Stimulated activated CD8-positive, alpha-beta memory T cell treated with anti-CD3 and anti-CD28 coated beads, Interleukin-12 subunit alpha, Interleukin-12 subunit beta, amount 100 ng/mL, for 24 hours (primary cell): ENCODE measurements at regions not wholly inside any gene's neighbourhood (a gene's known extent, or its start where the extent isn't known, plus 50 kb on each side); places are given as distances from the start of the nearest gene placed in this dataset.
A peak's percentile ranks its signal among the peaks of the same experiment; 100 is the strongest.
"Not testable (repeated sequence)": the region's sequence is repeated elsewhere in the genome, so short reads cannot be mapped to it uniquely, and the experiment has no call there.

Experiments used
- DNase-seq: peaks from one replicate; pipeline ENCODE4 v3.0.0-alpha.2; 2020; ENCODE audit errors: extremely low read depth

DNA sequence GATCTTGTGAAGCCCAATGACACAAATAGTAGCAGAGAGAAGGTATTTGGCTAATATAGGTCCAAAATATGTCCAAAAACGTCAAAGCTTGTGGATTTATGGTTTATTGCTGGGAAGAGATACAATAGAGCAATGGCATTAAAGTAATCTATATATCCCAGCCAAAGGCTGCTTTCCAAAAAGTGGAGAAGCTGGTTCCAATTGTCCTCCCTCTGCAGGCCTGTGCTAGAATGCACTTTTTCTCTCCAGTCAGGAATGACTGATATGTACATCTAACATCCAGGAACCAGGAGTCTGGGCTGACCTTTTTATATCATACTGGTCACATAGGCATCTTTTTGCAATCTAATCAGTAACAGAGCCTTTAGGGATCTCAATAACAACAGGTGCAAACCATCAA lies 167.1 kb upstream of the FAM3C start:
- DNase-seq = no peak

DNA sequence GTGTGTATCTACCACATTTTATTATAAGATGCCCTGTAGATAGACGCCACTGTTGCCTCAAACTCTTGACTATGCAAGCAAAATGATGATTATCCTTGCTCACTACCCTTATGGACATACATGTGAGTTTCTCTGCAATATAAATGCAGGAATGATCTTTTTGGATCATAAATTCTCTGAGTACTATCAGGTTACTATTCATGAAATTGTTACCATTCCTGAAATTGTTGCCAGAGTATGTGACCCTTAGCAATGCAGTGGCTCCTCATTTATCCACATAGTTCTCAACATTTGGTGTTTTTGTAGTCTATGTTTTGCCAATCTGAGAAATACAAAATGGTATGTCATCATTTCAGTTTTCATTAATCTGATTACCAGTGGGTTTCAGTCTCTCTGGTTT lies 166.2 kb upstream of the FAM3C start:
- DNase-seq = no peak

DNA sequence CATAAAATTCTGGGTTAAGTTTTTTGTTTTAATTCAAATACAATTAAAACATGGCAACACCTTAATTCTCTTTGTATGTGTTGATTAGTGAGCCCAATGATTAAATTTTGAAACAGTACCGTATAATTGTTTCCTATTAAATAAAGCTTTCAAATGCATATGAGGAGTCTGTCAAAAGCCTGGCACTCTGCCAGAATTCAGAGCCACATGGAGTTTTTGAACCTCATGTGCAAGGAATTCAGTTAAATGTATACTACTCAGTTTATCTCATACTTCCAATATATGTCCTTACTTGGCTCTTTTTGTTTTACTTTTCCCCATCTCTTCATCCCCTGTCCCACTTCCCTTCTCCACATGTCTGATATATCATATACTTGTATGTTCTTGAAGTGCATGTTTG lies 165.6 kb upstream of the FAM3C start:
- DNase-seq = no peak

DNA sequence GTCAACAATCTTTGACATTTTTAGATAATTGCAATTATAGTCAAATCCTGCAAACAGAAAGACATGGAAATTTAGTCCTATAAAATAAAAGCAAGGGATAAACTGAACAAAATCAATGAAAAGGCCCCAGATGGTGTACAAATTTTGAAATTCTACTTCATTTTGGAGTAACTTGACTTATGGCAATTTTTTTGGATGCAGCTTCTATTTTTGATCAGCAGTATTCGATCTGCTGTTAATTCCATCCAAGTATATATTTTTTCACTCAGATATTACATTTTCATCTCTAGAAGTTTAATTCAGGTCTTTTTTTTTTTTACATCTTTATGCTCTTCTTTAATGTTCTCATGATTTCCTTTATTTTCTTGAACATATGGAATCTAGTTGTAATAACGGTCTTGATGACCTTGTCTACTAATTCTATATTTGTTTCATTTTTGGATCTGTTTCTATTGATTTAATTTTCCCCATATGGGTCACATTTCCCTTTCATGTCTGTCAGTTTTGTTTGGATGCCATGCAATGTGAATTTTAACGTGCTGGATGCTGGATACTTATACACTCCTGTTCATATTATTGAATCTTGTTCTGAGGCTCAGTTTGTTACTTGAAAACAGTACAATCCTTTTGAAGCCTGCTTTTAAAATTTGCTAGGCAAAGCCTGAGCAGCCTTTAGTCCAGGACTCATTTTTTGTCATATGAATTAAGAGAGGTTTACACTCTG lies 164.3 kb upstream of the FAM3C start:
- DNase-seq = no peak

DNA sequence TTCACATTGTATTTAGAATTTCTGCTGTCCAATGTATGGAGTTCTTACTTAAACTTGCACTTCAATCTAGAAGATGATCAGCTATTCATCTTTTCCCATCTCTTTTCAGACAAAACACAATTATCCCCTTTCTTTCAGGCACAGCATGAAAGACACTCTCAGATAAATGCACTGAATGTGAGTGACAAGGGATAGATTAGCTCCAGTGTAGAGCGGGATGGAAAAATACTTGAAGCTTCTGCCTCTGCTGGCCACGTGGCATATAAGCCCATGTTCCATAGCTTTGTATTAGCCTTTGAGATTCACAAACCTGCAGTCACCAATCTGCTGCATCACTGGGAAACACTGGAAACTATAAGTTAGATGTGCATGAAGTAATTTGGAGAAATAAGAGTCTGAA lies 162.2 kb upstream of the FAM3C start:
- DNase-seq = no peak

DNA sequence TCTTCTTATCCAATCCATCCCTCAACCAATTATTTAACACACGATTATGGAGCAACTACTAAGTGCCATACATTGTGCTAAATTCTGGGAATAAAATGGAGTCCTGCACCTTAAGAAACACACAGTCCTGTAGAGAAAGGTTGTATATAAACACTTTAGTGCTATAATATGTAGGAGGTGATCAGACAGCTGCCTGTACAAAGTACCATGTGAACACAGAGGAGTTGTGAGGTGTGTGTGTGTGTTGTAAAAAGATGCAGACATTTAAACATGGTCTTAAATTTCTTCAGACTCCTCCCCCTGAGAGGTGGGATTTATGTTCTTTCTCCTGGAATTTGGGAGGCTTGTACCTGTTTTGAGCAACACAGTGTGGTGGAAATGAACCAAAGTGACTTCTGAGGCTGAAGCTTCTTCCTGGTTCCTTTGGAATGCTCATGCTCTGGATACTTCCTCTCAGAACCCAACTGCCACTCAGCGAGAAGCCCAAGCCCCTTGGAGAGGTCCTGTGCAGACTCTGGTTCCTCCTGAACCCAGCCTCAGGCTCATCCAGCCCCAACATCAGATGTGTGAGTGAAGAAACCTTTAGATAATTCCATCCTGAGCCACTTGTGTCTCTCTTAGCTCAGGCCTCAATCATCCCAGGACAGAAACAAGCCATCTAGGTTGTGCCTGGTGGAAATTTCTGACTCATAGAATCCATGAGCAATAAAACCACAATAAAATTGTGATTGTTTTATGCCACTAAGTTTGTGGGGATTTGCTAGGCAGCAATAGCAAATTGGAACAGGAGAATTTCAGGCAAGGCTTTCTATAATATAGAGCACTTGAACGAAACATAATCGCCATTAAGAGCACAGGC lies 161.2 kb upstream of the FAM3C start:
- no peak for DNase-seq

DNA sequence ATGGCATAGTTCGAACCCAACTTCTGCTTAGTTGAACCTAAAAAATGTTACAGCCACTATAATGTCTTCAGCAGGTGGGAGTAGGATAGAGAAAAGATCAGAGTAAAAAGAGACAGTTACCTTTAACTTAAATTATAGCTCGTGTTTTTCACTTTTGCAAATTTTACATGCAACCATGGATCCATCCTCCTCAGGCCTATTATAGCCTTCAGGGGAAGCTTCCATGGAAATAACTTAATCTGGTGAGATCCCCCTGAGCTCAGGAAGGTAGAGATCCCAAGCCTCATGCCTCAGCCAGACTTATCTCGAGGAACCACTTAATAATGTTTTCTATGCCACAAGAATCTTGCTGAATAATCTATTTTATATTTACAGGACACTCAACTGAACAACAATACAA lies 159.4 kb upstream of the FAM3C start:
- DNase-seq = no peak

DNA sequence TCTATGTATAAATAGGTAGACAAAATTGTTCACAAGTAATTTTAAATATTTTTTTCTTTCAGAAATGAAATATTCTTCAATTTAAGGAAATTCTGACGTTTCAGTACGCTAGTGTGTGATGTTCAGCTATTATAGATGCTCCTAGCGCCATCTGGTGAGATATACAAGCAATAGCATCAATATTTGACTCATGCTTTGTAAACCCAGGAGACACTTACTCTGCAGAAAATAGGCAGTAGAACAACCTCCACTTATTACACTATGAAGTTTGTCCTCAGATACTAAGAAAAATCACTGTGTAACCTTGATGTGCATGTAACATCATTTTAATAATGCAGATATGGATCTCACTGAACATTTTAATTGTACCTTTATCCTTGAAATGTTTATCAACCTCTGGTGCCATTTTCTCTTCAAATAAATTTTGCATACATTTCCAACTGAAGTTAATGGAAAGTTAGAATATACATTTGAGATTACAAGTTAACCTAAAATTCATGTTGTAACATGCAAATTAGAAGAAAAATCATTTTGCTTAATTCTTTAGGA lies 151.5 kb upstream of the FAM3C start:
- DNase-seq = no peak

DNA sequence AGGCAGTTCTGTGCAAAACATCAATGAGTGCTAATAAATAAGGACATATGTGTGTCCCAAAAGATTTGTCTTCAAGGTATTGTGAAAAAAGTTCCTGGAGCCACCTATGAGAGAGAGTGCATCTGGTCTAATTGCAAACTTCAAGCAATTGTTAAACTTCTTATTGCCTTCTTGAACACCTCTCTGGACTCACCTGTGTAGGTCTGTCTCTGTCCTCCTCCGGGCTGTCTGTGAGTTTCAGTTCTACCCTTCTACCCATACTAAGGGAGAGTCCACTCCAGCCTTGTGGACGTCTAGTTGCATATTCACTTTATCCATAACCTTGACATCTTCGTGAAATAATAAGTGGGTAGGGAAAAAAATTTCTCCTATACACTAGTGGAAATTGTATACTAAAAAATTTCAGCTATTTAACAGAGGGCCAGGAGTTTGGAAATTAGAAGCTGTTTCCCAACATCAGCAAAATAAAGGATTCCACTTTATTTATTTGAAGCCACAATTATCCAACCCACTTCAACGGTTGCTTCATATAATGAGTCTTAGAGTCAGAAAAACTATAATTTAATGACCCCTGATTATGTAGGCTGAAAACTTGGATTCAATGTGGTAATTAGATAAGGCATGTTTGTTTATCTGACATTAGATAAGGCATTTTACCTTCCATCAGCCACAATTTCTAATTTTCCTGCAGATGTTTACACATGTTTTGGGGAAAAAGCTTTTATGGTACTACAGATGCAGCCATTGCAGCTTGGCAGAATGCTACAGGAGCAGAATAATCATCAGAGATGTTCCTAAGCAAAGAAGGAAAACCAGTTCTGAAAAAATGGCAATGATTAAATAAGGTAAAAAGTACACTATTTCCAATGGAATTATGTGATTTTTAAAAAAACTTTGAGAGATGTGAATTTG lies 150.8 kb upstream of the FAM3C start:
- DNase-seq = no peak

DNA sequence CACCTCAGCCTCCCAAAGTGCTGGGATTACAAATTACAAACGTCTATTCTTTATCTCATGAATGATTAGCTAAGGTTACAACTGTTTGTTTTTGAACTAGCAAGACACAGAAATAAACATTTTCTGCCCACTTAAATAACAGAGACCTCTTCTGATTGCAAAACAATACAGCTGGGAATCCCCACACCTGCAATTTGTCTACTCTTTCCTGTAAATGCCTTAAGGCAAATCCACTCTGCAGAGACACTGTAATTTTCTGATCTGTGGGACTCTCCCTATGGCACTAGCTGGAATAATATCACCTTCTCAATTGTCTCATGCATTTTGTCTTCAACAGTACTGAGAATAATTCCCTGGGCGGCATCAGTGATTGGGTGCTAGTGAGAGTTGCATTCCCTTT lies 149.3 kb upstream of the FAM3C start:
- DNase-seq = no peak

DNA sequence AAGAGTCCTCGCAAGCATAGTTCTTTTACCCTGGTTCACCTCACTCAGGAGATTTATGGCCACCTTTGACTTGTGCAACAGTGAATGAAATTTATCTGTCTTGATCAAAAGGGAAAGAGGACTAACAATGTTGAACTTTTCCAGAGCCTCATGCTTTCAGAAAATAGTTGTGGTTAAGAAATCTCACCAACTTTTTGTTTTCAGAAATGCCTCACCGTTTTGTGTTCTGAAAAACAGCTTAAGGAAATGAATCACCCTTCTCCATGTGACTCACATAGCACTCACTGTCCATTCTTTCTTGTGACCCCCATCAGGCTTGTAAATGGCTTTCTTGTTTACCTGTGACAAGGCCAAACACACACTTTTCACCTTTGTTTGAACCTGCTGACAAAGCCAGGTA lies 148.6 kb upstream of the FAM3C start:
- DNase-seq = no peak

DNA sequence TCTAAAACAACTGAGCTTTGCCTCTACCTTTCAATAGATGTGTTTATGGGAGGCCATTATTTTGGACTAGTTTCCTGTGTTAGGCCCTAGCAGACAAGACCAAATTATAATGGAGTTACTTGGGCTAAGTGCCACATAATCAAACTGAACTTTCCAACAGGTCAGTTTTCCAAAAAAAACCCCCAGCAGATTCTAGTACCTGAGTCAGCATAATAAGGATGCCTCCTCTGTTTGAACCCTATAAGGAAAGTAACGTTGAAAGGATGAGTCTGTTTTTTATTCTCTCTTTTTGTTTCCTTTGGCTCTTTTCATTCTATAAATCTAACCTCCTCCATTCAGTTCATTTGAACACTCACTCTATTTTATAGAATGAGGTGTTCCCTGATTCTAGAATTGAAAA lies 148.1 kb upstream of the FAM3C start:
- no peak for DNase-seq

DNA sequence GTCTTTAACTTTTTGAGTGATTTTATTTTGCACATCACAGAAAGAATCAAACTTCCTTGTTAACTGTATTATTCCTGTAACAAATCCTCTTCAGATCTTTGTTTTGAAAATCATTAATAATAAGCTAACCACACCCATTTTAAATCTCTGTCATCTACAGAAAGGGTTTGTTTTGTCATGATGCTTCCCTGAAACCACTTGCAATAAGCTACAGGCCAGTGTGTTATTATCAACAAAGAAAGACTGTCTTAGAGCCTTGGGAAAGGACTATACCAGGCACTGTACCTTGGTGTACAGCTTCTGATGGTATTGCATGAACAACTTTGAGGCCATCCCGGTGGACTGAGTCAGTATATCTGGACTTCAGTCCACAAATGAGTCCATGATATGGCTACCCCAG lies 145.3 kb upstream of the FAM3C start:
- DNase-seq = no peak

DNA sequence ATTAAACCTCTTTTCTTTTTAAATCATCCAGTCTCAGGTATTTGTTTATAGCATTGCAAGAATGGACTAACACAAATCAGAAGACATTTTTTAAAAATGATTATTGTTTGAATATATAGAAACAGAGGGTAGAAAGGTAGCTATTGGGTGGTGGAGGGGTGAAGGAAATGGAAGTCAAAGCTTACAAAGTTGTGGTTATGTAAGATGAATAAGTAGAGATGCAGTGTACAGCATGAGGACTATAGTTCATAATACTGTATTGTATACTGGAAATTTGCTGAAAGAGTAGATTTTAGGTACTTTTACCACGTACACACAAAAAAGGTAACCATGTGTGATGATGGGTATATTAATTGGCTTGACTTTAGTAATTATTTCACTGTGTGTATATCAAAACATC lies 144.0 kb upstream of the FAM3C start:
- no peak for DNase-seq

DNA sequence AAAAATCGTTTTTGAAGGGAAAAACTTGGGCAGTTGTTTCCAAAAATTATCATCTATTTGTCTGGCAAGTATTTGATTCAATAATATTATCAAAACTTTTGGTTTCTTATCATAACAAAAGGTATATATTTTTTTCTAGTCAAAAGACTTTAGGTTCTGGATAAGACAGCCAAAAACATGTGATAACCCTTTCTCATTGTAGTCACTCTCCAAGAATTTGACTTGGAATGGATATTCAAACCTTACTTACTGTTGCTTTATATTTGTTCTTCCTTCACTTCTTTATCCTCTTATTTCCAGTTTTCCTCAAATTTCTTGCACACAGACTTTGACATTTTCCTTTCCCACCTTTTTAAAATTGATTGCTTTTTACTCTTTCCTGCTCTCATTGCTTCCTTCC lies 140.9 kb upstream of the FAM3C start:
- DNase-seq = no peak

DNA sequence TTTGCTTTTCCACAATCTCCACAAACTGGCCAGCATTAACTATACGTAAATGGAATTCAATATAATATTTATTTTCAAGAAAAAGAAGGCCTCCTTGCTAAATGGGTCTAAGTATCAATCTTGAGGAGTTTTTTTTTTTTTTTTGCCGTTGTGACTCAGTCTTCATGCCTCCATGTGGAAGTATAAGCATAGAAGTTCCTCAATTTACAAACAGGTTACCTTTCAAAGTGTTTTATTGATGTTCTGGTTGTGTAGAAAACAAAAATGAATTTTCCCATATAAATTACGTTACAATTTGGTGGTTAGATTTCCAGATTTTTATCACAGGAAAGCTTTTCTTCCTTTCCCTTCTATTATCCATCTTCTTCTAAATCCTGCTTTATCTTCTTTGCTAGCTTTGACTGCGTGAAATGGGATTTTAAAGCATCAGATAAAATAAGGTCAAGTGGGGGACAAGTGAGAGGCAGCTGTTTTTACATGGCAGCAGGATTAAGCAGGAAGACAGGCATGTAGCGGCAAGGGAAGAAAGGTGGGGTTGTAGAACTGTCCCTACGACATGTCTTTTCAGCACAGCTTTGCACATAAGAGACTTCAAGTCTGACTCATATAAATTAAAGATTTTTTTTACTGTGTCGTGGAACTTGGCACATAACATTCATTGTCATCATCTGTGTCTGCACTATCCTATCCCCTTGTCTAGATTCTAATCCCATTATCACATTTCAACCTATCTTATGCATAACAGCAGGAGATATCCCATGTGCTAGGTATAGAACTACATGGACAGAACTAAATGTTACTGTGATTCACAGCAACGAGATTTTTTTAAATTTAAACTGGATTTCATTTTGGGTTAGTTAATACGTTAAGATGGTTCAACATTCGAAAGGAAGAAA lies 135.3 kb upstream of the FAM3C start:
- DNase-seq = no peak

DNA sequence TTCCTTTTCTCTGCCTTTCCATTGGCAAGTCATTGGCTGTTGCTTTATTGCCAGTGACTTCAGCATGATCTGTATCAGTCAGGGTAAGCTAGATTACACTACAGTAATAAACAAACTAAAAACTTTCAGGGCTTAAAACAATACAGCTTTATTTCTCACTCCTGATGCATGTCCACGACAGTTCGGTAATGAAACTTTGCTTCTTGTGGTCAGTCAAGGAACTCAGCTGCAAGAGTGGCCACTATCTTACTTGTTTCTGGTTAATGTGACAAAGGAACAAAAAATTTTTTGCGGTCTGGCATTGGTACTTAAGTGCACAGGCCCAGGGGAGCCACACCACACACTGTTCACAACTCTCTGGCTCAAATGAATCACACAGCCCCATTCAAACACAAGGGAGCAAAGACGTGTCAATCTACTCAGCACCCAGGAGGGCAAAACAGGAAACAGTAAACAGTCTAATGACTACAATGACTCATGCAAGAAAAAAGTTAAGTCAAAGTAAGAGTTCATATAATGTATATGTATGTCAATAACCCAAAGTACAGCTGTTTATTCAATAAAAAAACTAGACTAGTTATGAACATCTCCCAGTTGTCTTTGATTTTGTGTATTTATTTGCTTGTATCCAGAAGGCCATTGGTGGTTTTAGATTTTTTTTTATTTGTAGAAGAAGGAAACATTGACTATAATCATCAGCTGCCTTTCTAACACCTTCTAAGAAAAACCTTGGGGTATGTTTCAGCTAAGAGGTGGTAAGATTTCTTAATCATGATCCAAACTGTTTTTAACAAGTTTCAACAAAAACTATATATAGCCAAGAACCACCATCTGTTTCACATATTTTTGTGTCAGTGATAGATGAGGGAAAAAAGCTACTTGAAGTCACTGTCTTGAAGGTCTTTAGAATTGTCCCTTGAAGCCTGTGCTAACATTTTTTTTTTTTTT lies 134.4 kb upstream of the FAM3C start:
- DNase-seq = peak; percentile 33

DNA sequence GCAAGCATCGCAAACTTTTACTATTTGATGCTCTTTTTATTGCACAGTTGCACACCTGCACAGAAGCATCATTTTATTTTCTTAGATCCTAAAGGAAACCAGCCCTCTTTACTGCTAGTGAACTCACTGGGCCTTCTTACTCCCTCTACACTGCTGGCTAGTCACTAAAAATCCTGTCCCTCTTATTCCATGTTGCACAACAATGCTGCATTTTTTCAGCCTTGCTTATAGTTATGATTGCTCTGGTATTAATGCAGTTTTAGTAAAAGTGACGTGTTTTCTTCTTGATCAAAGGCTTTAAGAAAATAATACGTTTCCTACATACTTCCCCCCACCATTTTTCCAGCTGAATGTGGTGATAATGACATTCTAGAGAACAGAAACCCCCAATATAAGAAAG lies 132.9 kb upstream of the FAM3C start:
- DNase-seq = no peak

DNA sequence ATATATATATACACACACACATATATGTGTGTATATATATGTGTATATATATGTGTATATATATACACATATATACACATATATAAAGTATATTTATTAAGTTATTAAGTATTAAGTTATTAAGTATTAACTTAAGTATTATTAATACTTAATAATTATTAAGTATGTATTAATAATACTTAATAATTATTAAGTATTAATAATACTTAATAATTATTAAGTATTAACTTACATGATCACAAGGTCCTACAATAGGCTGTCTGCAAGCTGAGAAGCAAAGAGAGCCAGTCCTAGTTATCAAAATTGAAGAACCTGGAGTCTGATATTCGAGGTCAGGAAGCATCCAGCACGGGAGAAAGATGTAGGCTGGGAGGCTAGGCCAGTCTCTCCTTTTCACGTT lies 130.1 kb upstream of the FAM3C start:
- not testable (repeated sequence) for DNase-seq
